ENCODE measurements at regions not wholly inside any gene's neighbourhood (a gene's known extent, or its start where the extent isn't known, plus 50 kb on each side); places are given as distances from the start of the nearest gene placed in this dataset.

- no peak for TF ChIP-seq ASH2L (IDR thresholded peaks at IDR 0.05; ENCODE audit: insufficient read length, low read depth, low read length)
- TF ChIP-seq ZBTB20 (CRISPR knock-in tag; IDR thresholded peaks at IDR 0.05; ENCODE audit: borderline replicate concordance, low read depth): no peak
- no peak for TF ChIP-seq HIVEP1 (CRISPR knock-in tag; IDR thresholded peaks at IDR 0.05)
- no peak for TF ChIP-seq GLI4 (CRISPR knock-in tag; IDR thresholded peaks at IDR 0.05; ENCODE audit: borderline replicate concordance)
- TF ChIP-seq ZNF296 (CRISPR knock-in tag; conservative IDR thresholded peaks at IDR 0.05): no peak
- TF ChIP-seq ZFP90 (CRISPR knock-in tag; IDR thresholded peaks at IDR 0.05; ENCODE audit: borderline replicate concordance): no peak
- no peak for TF ChIP-seq ZNF687 (CRISPR knock-in tag; IDR thresholded peaks at IDR 0.05)
- no peak for TF ChIP-seq ZBTB49 (CRISPR knock-in tag; IDR thresholded peaks at IDR 0.05; ENCODE audit: borderline replicate concordance)
Observed at GRCh38 chr2:6747433-6747832, 118.3 kb downstream of the CMPK2 start (continued).

All from HepG2 (cell line).